Endothelial cell of umbilical vein (primary cell): ENCODE measurements at regions not wholly inside any gene's neighbourhood (a gene's known extent, or its start where the extent isn't known, plus 50 kb on each side); places are given as distances from the start of the nearest gene placed in this dataset.

Experiments
- BruUV-seq: library from RNA; stranded (reverse); fragments of 400-500 nt; replicated peaks from 2 replicates; lab custom pipeline; 2021; lab: Mats Ljungman, UMichigan
- CTCF ChIA-PET: fragments of 300-600, 350-600 bp; sonication (Branson Sonifier 250); formaldehyde crosslinking; loops from one replicate; lab custom pipeline; 2021; ENCODE audit warnings: antibody characterized with exemption, inconsistent platforms; lab: Charles Lee
- POLR2A ChIA-PET: fragments of 300-600, 350-600 bp; sonication (Branson Sonifier 250); formaldehyde crosslinking; loops from one replicate; lab custom pipeline; 2021; ENCODE audit warnings: antibody characterized with exemption, inconsistent platforms; lab: Charles Lee
- DNase-seq: peaks from one replicate; pipeline ENCODE4 v3.0.0-alpha.2; 2011; ENCODE audit warnings: low read depth, low spot score
- FAIRE-seq: peaks from 2 replicates; lab custom pipeline; 2011; peaks lifted over from hg19 to GRCh38; lab: Jason Lieb, UNC
- H2AFZ ChIP-seq: 2 replicates; pipeline ENCODE4 v1.6.0; 2012; ENCODE audit warnings: low read depth, low read length, control low read depth, inconsistent platforms
- H3K27ac ChIP-seq: 2 replicates; pipeline ENCODE4 v1.5.1; 2011; ENCODE audit warnings: low read depth, mild to moderate bottlenecking, control low read depth, low read length, moderate library complexity; ENCODE audit not compliant: insufficient read depth
- H3K27me3 ChIP-seq, 2 experiments: 2 replicates each; pipeline versions ENCODE4 v1.6.0 to v1.6.1; 2011; ENCODE audit warnings: low read length in 2 of 2, mixed read lengths in 1 of 2; ENCODE audit not compliant: control insufficient read depth in 2 of 2, insufficient read depth in 2 of 2
- H3K36me3 ChIP-seq, 2 experiments: 2 replicates in 1 of 2; 3 replicates in 1 of 2; pipeline ENCODE4 v1.5.1; 2011; ENCODE audit warnings: low read length in 2 of 2, mild to moderate bottlenecking in 1 of 2, moderate library complexity in 1 of 2; ENCODE audit not compliant: control insufficient read depth in 2 of 2, insufficient read depth in 2 of 2; ENCODE audit errors: extremely low read depth in 1 of 2
- H3K4me1 ChIP-seq: 3 replicates; pipeline ENCODE4 v1.5.1; 2011; ENCODE audit warnings: mild to moderate bottlenecking, low read length; ENCODE audit not compliant: control insufficient read depth, insufficient read depth; ENCODE audit errors: extremely low read depth
- H3K4me2 ChIP-seq: 2 replicates; pipeline ENCODE4 v1.6.1; 2011; ENCODE audit warnings: low read length, control low read depth, mixed read lengths; ENCODE audit not compliant: insufficient read depth
- H3K4me3 ChIP-seq, 3 experiments: fragments of 200-600 bp in 1 of 3; sonication (generic), shearing (Covaris generic) in 1 of 3; replicated peaks in 1 of 3; 2 replicates each; pipeline ENCODE4 v1.5.1; 2011 to 2016; ENCODE audit warnings: control low read depth in 3 of 3, low read length in 3 of 3, mild to moderate bottlenecking in 2 of 3, inconsistent platforms in 1 of 3, low read depth in 1 of 3, moderate library complexity in 1 of 3; ENCODE audit not compliant: insufficient read depth in 1 of 3
- H3K79me2 ChIP-seq: 2 replicates; pipeline ENCODE4 v1.6.0; 2012; ENCODE audit warnings: low read length, inconsistent platforms; ENCODE audit not compliant: control insufficient read depth, insufficient read depth
- H3K9ac ChIP-seq: replicated peaks from 2 replicates; pipeline ENCODE3; 2011; ENCODE audit warnings: low read length, control low read depth; ENCODE audit not compliant: insufficient read depth; ENCODE audit errors: extremely low read depth
- H3K9me1 ChIP-seq: replicated peaks from 3 replicates; pipeline ENCODE4 v1.6.0; 2011; ENCODE audit warnings: mild to moderate bottlenecking, low read length; ENCODE audit not compliant: control insufficient read depth, insufficient read depth; ENCODE audit errors: extremely low read depth
- H3K9me3 ChIP-seq: replicated peaks from 2 replicates; pipeline ENCODE4 v1.5.1; 2012; ENCODE audit warnings: low read length, inconsistent platforms; ENCODE audit not compliant: control insufficient read depth, insufficient read depth
- H4K20me1 ChIP-seq: replicated peaks from 2 replicates; pipeline ENCODE3; 2011; ENCODE audit warnings: mild to moderate bottlenecking, low read length; ENCODE audit not compliant: control insufficient read depth, insufficient read depth; ENCODE audit errors: extremely low read depth
- CTCF ChIP-seq, 2 donors: IDR thresholded peaks; 1 replicate in 1 of 2; 2 replicates in 1 of 2; pipeline ENCODE4 v1.5.1; 2011; ENCODE audit warnings: low read length in 2 of 2, mild to moderate bottlenecking in 2 of 2, moderate library complexity in 2 of 2, control low read depth in 1 of 2, inconsistent platforms in 1 of 2, low read depth in 1 of 2; ENCODE audit not compliant: insufficient read depth in 1 of 2; ENCODE audit errors: extremely low read depth in 1 of 2
- EZH2 ChIP-seq: IDR thresholded peaks from 2 replicates; pipeline ENCODE4 v1.6.1; 2012; ENCODE audit warnings: borderline replicate concordance, low read depth, mild to moderate bottlenecking, moderate library complexity, low read length, inconsistent platforms; ENCODE audit not compliant: severe bottlenecking
- FOS ChIP-seq: IDR thresholded peaks from 2 replicates; pipeline ENCODE4 v1.6.1; 2011; ENCODE audit warnings: mild to moderate bottlenecking, low read length, moderate library complexity, borderline replicate concordance; ENCODE audit not compliant: insufficient read depth
- GATA2 ChIP-seq: IDR thresholded peaks from 2 replicates; pipeline ENCODE4 v1.7.0; 2011; ENCODE audit warnings: low read depth, mild to moderate bottlenecking, moderate library complexity, mixed read lengths, low read length; ENCODE audit not compliant: insufficient read length, insufficient read depth
- JUN ChIP-seq: IDR thresholded peaks from 2 replicates; pipeline ENCODE4 v1.6.1; 2011; ENCODE audit warnings: borderline replicate concordance, low read depth; ENCODE audit not compliant: insufficient read length, insufficient read depth
- MAX ChIP-seq: IDR thresholded peaks from 2 replicates; pipeline ENCODE4 v1.6.1; 2011; ENCODE audit not compliant: insufficient read depth, insufficient read length
- MYC ChIP-seq: IDR thresholded peaks from one replicate; pipeline ENCODE4 v1.6.1; 2011; ENCODE audit warnings: mild to moderate bottlenecking, low read depth, low read length
- POLR2A ChIP-seq: IDR thresholded peaks from 2 replicates; pipeline ENCODE4 v1.6.1; 2012; ENCODE audit warnings: low read depth, mild to moderate bottlenecking, control low read depth, low read length
- POLR2AphosphoS5 ChIP-seq: IDR thresholded peaks from 2 replicates; pipeline ENCODE4 v1.6.1; 2012; ENCODE audit warnings: low read depth, mild to moderate bottlenecking, control low read depth, low read length, moderate library complexity; ENCODE audit not compliant: insufficient read depth
- dilution Hi-C: fragments of 300-500 bp; cut with MboI; formaldehyde crosslinking; loops from one replicate; pipeline ENCODE4 v1.15.0; 2019; ENCODE audit warnings: low sequenced_read_pairs; ENCODE audit not compliant: extremely low pct_ligation_motif_present
- intact Hi-C: fragments of 100-400 bp; cut with micrococcal nuclease; formaldehyde crosslinking; loops from one replicate; pipeline ENCODE4 v1.10.0; 2022

- no peaks in the 10 kb centered on the region for H3K4me1 ChIP-seq
- no TSS peak for BruUV-seq
- H3K9ac ChIP-seq, result no peak overlapping the region
- H4K20me1 ChIP-seq, result no peaks in the 10 kb centered on the region
- no peak overlapping the region for H3K27ac ChIP-seq
- DNase-seq (no peak), FAIRE-seq (no peak)
- intact Hi-C loops (no loop called here), dilution Hi-C loops (no loop called here)
- TF ChIP-seq POLR2A, result no peak
- no peak for TF ChIP-seq FOS
- TF ChIP-seq JUN, result no peak
- TF ChIP-seq MAX, result no peak
- no peak for TF ChIP-seq CTCF (IDR thresholded peaks at IDR 0.05; ENCODE audit: extremely low read depth in 1 of 2, insufficient read depth in 1 of 2, low read depth in 1 of 2, low read length in 2 of 2)
- no peak for TF ChIP-seq EZH2
- TF ChIP-seq MYC, result no peak
- TF ChIP-seq GATA2, result no peak
- TF ChIP-seq POLR2AphosphoS5, result no peak
- CTCF ChIA-PET, result no interaction called here
- no peak overlapping the region for H3K4me3 ChIP-seq
- H3K36me3 ChIP-seq, result no peaks in the 10 kb centered on the region
- no peaks in the 10 kb centered on the region for H3K27me3 ChIP-seq
- no peak overlapping the region for H3K4me2 ChIP-seq
- no peak overlapping the region for H2AFZ ChIP-seq
- POLR2A ChIA-PET, result no interaction called here
- no peaks in the 10 kb centered on the region for H3K79me2 ChIP-seq
- peaks cover 8% of the 10 kb centered on the region for H3K9me3 ChIP-seq
- no peaks in the 10 kb centered on the region for H3K9me1 ChIP-seq
Observed at GRCh38 chr18:77339623-77340022, 90.0 kb downstream of the GALR1 start.
